ENCODE measurements at regions not wholly inside any gene's neighbourhood (a gene's known extent, or its start where the extent isn't known, plus 50 kb on each side); places are given as distances from the start of the nearest gene placed in this dataset.
"Not testable (repeated sequence)": the region's sequence is repeated elsewhere in the genome, so short reads cannot be mapped to it uniquely, and the experiment has no call there.

GRCh38 chr7:65199221-65199620 lies 174.4 kb upstream of the ZNF92 start:
- in situ Hi-C loops (cut with MboI; ENCODE audit: low pct_unique_long_range_greater_than_20kb, low sequenced_read_pairs); DNase-seq: not testable (repeated sequence)

DNA sequence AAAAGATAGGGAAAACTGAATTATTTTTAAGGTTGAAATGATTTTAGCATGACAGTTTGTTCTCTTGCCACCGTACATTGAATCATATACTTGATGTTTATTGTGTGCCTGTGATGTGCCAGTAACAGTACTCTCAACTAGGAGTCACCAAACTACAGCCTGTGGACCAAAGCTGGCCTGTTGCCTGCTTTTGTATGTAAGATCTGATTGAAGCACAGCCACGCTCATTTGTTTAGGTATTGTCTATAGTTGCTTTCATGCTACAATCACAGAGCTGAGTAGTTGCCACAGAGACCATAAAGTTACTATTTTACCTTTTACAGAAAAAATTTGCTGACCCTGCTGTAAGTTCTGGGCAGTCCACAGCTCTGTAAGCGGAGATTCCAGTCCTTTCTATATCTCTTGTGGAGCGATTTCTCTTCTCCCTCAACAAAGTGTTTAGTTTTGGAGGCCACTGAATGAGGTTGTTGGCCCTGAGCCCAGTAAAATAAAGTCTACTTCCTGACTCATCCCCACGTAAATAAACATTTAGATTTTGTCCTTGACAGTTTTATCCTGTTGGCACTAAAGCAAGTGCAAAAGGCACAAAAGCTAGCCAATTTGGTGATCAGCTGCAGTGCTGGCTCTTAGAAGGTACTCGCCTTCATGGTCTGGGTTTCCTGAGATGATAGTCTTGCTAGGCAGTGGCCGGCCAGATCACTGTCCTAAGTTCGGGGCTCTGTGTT lies 180.2 kb upstream of the ZNF92 start:
- DNase-seq; in situ Hi-C loops (cut with MboI; ENCODE audit: low pct_unique_long_range_greater_than_20kb, low sequenced_read_pairs): not testable (repeated sequence)

GRCh38 chr7:65177041-65177440 lies 170.6 kb upstream of the ERV3-1 start:
- DNase-seq; in situ Hi-C loops (cut with MboI; ENCODE audit: low pct_unique_long_range_greater_than_20kb, low sequenced_read_pairs): not testable (repeated sequence)

GRCh38 chr7:65150105-65150504 lies 143.6 kb upstream of the ERV3-1 start:
- DNase-seq; in situ Hi-C loops (cut with MboI; ENCODE audit: low pct_unique_long_range_greater_than_20kb, low sequenced_read_pairs): not testable (repeated sequence)

DNA sequence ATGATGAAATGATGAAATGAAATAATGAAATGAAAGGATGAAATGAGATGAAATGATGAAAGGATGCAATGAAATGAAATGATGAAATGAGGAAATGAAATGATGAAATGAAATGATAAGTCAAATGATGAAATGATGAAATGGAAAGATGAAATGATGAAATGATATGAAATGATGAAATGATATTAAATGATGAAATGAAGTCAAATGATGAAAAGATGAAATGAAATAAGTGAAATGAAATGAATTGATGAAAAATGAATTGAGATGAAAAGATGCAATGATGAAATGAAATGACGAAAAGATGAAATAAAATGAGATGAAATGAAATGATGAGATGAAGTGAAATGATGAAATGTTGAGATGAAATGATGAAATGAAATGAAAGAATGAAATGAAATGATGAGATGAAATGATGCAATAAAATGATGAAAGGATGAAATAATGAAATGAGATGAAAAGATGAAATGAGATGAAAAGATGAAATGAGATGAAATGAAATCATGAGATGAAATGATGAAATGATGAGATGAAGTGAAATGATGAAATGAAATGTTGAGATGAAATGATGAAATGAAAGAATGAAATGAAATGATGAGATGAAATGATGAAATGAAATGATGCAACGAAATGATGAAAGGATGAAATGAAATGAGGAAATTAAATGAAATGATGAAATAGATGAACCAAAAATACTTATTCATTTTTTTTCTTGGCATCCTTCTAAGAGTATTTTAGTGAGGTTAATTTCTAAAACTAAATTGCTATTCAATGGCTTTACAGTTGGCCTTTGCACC lies 139.8 kb upstream of the ERV3-1 start:
- DNase-seq; in situ Hi-C loops (cut with MboI; ENCODE audit: low pct_unique_long_range_greater_than_20kb, low sequenced_read_pairs): not testable (repeated sequence)

DNA sequence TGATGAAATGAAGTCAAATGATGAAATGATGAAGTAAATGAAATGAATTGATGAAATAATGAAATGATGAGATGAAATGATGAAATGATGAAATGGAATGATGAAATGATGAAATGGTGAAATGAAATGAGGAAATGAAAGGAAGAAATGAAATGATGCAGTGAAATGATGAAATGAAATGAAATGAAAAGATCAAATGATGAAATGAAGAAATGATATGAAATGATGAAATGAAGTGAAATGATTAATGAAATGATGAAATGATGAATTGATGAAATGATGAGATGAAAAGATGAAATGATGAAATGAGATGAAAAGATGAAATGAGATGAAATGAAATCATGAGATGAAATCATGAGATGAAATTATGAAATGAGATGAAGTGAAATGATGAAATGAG lies 139.2 kb upstream of the ERV3-1 start:
- DNase-seq; in situ Hi-C loops (cut with MboI; ENCODE audit: low pct_unique_long_range_greater_than_20kb, low sequenced_read_pairs): not testable (repeated sequence)

DNA sequence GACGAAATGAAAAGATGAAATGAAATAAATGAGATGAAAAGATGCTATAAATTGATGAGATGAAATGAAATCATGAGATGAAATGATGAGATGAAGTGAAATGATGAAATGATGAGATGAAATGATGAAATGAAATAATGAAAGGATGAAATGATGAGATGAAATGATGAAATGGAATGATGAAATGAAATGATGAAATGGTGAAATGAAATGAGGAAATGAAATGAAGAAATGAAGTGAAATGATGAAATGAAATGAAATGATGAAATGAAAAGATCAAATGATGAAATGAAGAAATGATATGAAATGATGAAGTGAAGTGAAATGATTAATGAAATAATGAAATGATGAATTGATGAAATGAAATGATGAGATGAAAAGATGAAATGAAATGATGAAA lies 138.5 kb upstream of the ERV3-1 start:
- DNase-seq; in situ Hi-C loops (cut with MboI; ENCODE audit: low pct_unique_long_range_greater_than_20kb, low sequenced_read_pairs): not testable (repeated sequence)

DNA sequence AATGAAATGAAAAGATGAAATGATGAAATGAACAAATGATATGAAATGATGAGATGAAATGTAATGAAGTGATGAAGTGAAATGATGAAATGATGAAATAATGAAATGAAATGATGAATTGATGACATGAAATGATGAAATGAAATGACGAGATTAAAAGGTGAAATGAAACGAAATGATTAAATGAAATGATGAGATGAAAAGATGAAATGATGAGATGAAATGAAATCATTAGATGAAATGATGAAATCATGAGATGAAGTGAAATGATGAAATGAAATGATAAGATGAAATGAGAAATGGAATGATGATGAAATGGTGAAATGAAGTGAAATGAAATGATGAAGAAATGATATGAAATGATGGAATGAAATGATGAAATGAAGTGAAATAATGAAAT lies 138.1 kb upstream of the ERV3-1 start:
- DNase-seq; in situ Hi-C loops (cut with MboI; ENCODE audit: low pct_unique_long_range_greater_than_20kb, low sequenced_read_pairs): not testable (repeated sequence)

- in situ Hi-C loops (cut with MboI; ENCODE audit: low pct_unique_long_range_greater_than_20kb, low sequenced_read_pairs), result not testable (repeated sequence)
Measured at GRCh38 chr7:65144119-65144518, 137.6 kb upstream of the ERV3-1 start.

GRCh38 chr7:65141894-65142293 lies 135.4 kb upstream of the ERV3-1 start:
- in situ Hi-C loops (cut with MboI; ENCODE audit: low pct_unique_long_range_greater_than_20kb, low sequenced_read_pairs); DNase-seq: not testable (repeated sequence)

More at GRCh38 chr7:65144119-65144518, 137.6 kb upstream of the ERV3-1 start:
- DNase-seq, result not testable (repeated sequence)

DNA sequence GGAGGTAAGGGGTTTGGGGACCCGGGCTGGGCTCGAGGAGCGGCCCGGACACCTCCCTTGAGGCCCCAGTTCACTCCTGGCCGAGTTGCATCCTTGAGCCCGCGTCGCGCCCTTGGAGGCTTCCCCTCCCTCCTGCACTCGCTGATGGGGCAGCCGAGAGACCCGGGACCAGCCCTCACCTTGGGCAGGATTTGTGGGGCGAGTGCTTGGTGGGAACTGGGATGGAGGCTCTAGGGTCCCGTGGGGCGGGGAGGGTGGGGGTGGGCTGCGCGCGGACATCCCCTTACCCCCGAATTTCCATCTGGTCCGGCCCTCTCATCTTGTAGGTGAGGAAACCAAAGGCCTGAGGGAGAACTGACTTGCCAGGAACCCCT lies 134.9 kb upstream of the ERV3-1 start:
- DNase-seq; in situ Hi-C loops (cut with MboI; ENCODE audit: low pct_unique_long_range_greater_than_20kb, low sequenced_read_pairs): not testable (repeated sequence)

GRCh38 chr7:65140543-65141404 lies 134.3 kb upstream of the ERV3-1 start:
- DNase-seq; in situ Hi-C loops (cut with MboI; ENCODE audit: low pct_unique_long_range_greater_than_20kb, low sequenced_read_pairs): not testable (repeated sequence)

DNA sequence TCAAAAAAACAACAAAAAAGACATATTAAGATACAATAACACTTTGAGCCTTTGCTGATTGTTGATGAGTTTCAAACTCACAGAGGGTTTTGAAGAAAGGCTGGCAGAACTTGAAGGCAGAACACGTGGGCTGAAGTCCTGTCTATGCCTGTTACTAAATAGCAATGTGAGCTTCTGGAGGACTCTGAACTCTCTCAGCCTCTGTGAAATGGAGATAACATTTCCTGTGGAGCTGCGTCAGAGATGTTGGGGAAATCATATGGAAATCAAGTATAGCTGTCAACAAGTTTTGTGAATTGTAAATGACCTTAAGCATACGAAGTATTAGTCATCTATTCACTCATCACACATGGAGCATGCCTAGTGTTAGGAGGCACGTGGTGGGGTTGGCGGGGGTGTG lies 130.4 kb upstream of the ERV3-1 start:
- in situ Hi-C loops (cut with MboI; ENCODE audit: low pct_unique_long_range_greater_than_20kb, low sequenced_read_pairs); DNase-seq: not testable (repeated sequence)

- DNase-seq; in situ Hi-C loops (cut with MboI; ENCODE audit: low pct_unique_long_range_greater_than_20kb, low sequenced_read_pairs): not testable (repeated sequence)
Measured at GRCh38 chr7:65133087-65133486, 126.6 kb upstream of the ERV3-1 start.

- in situ Hi-C loops (cut with MboI; ENCODE audit: low pct_unique_long_range_greater_than_20kb, low sequenced_read_pairs); DNase-seq: not testable (repeated sequence)
Measured at GRCh38 chr7:65132256-65132655, 125.8 kb upstream of the ERV3-1 start.

- DNase-seq, result not testable (repeated sequence)
Measured at GRCh38 chr7:65127364-65127763, 120.9 kb upstream of the ERV3-1 start.

GRCh38 chr7:65124600-65124999 lies 118.1 kb upstream of the ERV3-1 start:
- in situ Hi-C loops (cut with MboI; ENCODE audit: low pct_unique_long_range_greater_than_20kb, low sequenced_read_pairs); DNase-seq: not testable (repeated sequence)

More at GRCh38 chr7:65127364-65127763, 120.9 kb upstream of the ERV3-1 start:
- in situ Hi-C loops (cut with MboI; ENCODE audit: low pct_unique_long_range_greater_than_20kb, low sequenced_read_pairs), result not testable (repeated sequence)

DNA sequence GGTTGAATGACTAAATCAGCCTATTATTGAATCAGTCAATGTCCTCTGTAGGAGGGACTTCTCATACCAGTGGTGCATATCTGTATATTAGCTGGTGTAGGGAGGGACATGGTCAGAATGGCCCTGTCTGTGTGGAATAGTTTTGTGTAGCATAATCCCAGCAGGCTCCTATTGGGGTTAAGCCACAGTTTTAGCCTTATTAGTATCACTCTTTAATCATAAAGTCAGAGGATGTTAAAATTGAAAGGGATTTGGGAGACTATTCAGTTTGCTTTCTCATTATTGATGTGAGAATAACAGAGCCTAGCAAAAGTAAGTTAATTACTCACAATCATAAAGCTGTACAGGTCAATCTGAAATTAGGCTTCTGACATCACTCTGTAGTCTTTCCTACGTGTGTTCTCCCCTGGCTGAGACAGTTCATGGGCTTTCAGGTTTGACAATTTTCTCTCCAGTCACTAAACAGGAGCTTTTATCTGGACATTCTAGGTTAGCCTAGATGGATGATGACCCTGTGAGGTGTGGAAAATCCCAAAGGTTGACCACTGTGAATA lies 99.2 kb upstream of the ERV3-1 start:
- in situ Hi-C loops (cut with MboI; ENCODE audit: low pct_unique_long_range_greater_than_20kb, low sequenced_read_pairs), result not testable (repeated sequence)

GRCh38 chr7:65100499-65100898 lies 94.0 kb upstream of the ERV3-1 start:
- DNase-seq; in situ Hi-C loops (cut with MboI; ENCODE audit: low pct_unique_long_range_greater_than_20kb, low sequenced_read_pairs): not testable (repeated sequence)

More for the DNA sequence above, 99.2 kb upstream of the ERV3-1 start:
- DNase-seq, result not testable (repeated sequence)
